ENCODE measurements at regions not wholly inside any gene's neighbourhood (a gene's known extent, or its start where the extent isn't known, plus 50 kb on each side); places are given as distances from the start of the nearest gene placed in this dataset.

DNA sequence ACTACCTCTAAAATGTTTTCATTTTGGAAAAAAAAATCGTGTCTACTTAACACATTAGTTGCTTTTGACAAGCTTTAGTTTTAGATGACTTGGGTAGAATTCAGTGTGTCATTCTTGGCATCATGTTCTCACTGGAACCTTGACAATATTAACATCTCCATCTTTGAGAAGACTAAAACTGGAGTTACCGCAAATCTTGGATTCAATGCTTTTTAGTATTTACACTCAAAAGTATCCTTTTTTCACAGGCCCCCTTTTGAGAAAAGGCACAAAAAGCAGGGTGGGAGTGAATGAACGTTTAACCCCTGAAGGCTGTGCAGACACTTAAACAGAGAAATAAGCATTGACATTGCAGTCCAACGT lies 549.1 kb downstream of the CSNK1G3 start (continued):
- TF ChIP-seq SMC3 (IDR thresholded peaks at IDR 0.05; ENCODE audit: low read depth, low read length), result no peak
- TF ChIP-seq GABPA (IDR thresholded peaks at IDR 0.05; ENCODE audit: low read depth), result no peak
- TF ChIP-seq EZH2phosphoT487 (IDR thresholded peaks at IDR 0.05; ENCODE audit: borderline replicate concordance, low read depth), result no peak
- no peak for TF ChIP-seq RAD21 (IDR thresholded peaks at IDR 0.05; ENCODE audit: low read length)
- TF ChIP-seq RXRA (IDR thresholded peaks at IDR 0.05; ENCODE audit: borderline replicate concordance, low read depth), result no peak

DNA sequence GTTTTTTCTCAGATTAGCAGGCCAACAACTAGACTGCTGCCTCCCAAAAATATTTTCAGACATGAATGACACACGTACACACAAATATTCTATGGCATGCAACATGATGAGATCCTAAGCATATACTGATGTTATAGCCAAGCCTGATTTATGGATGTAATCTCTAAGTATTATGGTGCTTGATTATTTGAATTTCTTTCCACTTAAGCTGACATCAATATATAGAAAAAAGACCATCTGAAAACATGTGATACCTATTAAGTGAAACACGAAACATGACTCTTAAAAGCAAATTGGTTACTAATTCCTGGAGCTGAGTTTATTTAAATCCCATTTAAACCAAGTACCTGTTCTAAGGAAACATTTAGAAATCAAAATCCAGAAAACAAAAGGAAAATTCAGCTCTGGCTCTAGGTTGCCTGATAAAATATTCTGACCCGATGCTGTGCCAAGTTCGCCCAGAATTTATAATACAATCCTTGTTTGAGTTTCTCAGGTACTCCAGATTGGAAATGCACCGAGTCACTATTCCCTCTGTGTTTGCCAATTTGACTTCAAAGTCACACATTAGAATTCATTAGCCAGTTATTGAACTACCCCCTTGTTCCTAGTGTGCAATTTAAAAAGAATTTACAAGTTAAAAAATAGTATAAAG lies 548.6 kb downstream of the CSNK1G3 start:
- H3K79me2 ChIP-seq (ENCODE audit: insufficient read depth), result no peaks in the 10 kb centered on the region
- peaks cover 3% of the 10 kb centered on the region for H3F3A ChIP-seq (replicated peaks; ENCODE audit: insufficient read depth)
- 73% methylated on average over 5 of the region's 5 CpGs for WGBS (ENCODE audit: low lambda C conversion rate)
- H3K27ac ChIP-seq (ENCODE audit: low read depth in 2 of 2, low read length in 1 of 2), result no peak overlapping the region; a peak in 2 of 4 replicates
- TF ChIP-seq SIN3A (IDR thresholded peaks at IDR 0.05; ENCODE audit: borderline replicate concordance, low read depth, low read length) (no peak), TAF1 (IDR thresholded peaks at IDR 0.05; ENCODE audit: borderline replicate concordance, low read depth, low read length) (no peak), RFX5 (IDR thresholded peaks at IDR 0.05; ENCODE audit: low read length) (no peak), ELF1 (IDR thresholded peaks at IDR 0.05) (no peak), RAD21 (IDR thresholded peaks at IDR 0.05; ENCODE audit: low read length) (no peak), CHD2 (IDR thresholded peaks at IDR 0.05; ENCODE audit: low read length, partially characterized antibody) (no peak)
- TF ChIP-seq, protein P1, sequence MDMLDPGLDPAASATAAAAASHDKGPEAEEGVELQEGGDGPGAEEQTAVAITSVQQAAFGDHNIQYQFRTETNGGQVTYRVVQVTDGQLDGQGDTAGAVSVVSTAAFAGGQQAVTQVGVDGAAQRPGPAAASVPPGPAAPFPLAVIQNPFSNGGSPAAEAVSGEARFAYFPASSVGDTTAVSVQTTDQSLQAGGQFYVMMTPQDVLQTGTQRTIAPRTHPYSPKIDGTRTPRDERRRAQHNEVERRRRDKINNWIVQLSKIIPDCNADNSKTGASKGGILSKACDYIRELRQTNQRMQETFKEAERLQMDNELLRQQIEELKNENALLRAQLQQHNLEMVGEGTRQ (IDR thresholded peaks at IDR 0.05; ENCODE audit: borderline replicate concordance, low read depth, low read length), result no peak
- TF ChIP-seq, protein P2, sequence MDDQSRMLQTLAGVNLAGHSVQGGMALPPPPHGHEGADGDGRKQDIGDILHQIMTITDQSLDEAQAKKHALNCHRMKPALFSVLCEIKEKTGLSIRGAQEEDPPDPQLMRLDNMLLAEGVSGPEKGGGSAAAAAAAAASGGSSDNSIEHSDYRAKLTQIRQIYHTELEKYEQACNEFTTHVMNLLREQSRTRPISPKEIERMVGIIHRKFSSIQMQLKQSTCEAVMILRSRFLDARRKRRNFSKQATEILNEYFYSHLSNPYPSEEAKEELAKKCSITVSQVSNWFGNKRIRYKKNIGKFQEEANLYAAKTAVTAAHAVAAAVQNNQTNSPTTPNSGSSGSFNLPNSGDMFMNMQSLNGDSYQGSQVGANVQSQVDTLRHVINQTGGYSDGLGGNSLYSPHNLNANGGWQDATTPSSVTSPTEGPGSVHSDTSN (IDR thresholded peaks at IDR 0.05), result no peak
- no peaks in the 10 kb centered on the region for H3K27me3 ChIP-seq (ENCODE audit: insufficient read depth)
- no peak overlapping the region for H3K4me2 ChIP-seq
- H2AFZ ChIP-seq (ENCODE audit: low read depth), result no peak overlapping the region
- ChIA-PET POLR2A (no interaction called here), CTCF (interaction anchor here (0.7 kb wide), 2 partner anchors 49 to 61 kb away, joined by 3 read pairs; no protein-coding TSS in a partner anchor)
- no peaks in the 10 kb centered on the region for H3K9me3 ChIP-seq
- no peak overlapping the region for H3K9ac ChIP-seq
- H3K4me1 ChIP-seq (ENCODE audit: control insufficient read depth in 1 of 2, insufficient read depth in 2 of 2, low read depth in 1 of 2, low read length in 1 of 2), result peaks cover 5 to 40% of the 10 kb centered on the region in 2 experiments; a peak in 2 of 4 replicates
- no peaks in the 10 kb centered on the region for H3K36me3 ChIP-seq (replicated peaks in 1 of 2; ENCODE audit: control insufficient read depth in 1 of 2, insufficient read depth in 2 of 2, low read length in 1 of 2)
- H3K4me3 ChIP-seq (ENCODE audit: low read depth in 2 of 2, low read length in 1 of 2), result no peak overlapping the region
- DNase-seq, result no peak
- H3K9me2 ChIP-seq, result no peaks in the 10 kb centered on the region
- no peaks in the 10 kb centered on the region for H4K20me1 ChIP-seq (ENCODE audit: insufficient read depth)

DNA sequence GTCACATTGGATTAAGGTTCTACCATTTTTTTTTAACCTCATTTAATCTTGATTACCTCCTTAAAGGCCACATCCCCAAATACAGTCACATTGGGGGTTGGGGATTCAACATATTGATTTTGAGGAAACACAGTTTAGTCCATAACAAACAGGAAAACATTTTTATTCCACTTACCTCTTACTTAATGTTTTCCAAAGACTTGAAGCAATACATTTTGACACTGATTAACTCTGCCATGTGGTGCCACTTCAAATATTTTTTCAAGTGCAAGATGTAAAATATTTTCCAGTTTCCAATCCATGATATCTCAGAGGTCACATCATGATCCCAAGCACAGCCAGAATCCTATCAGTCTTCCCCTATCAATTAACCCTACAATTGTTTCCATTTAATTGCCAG lies 548.0 kb downstream of the CSNK1G3 start:
- no peaks in the 10 kb centered on the region for H3K79me2 ChIP-seq (ENCODE audit: insufficient read depth)
- H2AFZ ChIP-seq (ENCODE audit: low read depth), result no peak overlapping the region
- no peaks in the 10 kb centered on the region for H3K27me3 ChIP-seq (ENCODE audit: insufficient read depth)
- H3K36me3 ChIP-seq (replicated peaks in 1 of 2; ENCODE audit: control insufficient read depth in 1 of 2, insufficient read depth in 2 of 2, low read length in 1 of 2), result no peaks in the 10 kb centered on the region
- no peaks in the 10 kb centered on the region for H3K9me2 ChIP-seq
- POLR2A ChIA-PET, result no interaction called here
- CTCF ChIA-PET, result no interaction called here
- H3K4me1 ChIP-seq (ENCODE audit: control insufficient read depth in 1 of 2, insufficient read depth in 2 of 2, low read depth in 1 of 2, low read length in 1 of 2), result peaks cover 5 to 40% of the 10 kb centered on the region in 2 experiments; a peak in 2 of 4 replicates
- TF ChIP-seq, protein P1 (IDR thresholded peaks at IDR 0.05; ENCODE audit: borderline replicate concordance, low read depth, low read length), result no peak
- TF ChIP-seq, protein P2 (IDR thresholded peaks at IDR 0.05), result peak; percentile 39
- no peak for TF ChIP-seq CHD2 (IDR thresholded peaks at IDR 0.05; ENCODE audit: low read length, partially characterized antibody)
- H4K20me1 ChIP-seq (ENCODE audit: insufficient read depth), result no peaks in the 10 kb centered on the region
- H3K4me3 ChIP-seq (ENCODE audit: low read depth in 2 of 2, low read length in 1 of 2), result no peak overlapping the region
- H3K4me2 ChIP-seq, result no peak overlapping the region
- no peaks in the 10 kb centered on the region for H3K9me3 ChIP-seq
- H3F3A ChIP-seq (replicated peaks; ENCODE audit: insufficient read depth), result peaks cover 3% of the 10 kb centered on the region
- DNase-seq, result no peak
- no peak overlapping the region for H3K27ac ChIP-seq (ENCODE audit: low read depth in 2 of 2, low read length in 1 of 2)
- no peak overlapping the region for H3K9ac ChIP-seq

Measured in SK-N-SH (cell line).